ENCODE measurements at regions not wholly inside any gene's neighbourhood (a gene's known extent, or its start where the extent isn't known, plus 50 kb on each side); places are given as distances from the start of the nearest gene placed in this dataset.

DNA sequence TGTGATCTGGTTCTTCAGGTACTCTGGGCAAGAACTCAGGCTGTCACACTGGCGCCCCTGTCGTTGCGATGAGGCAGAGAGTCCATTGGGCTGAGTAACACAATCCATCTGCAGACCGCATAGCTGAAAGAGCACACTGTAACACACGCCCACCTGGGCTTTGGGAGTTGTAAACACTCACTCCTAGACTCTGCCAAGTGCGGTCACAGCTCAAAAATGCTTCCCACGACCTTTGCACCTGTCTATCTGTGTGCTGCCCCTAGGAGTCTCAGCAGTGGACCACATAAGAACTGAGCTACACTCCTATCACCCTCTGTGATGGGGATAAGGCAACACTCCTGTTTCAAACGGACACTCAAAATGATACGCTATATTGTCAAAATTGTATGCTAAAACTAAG, 2028.3 kb downstream of the PCDH7 start:
- H3K36me3 ChIP-seq (ENCODE audit: low read depth, low read length): no peaks in the 10 kb centered on the region
- intact Hi-C loops (cut with micrococcal nuclease): no loop called here
- H3F3A ChIP-seq (ENCODE audit: low read length, unreplicated experiment): no peaks in the 10 kb centered on the region
- no peak overlapping the region for H3K4me3 ChIP-seq (ENCODE audit: low read length)
- H2AFZ ChIP-seq (ENCODE audit: low read length): no peak overlapping the region
- H3K27me3 ChIP-seq (ENCODE audit: low read length): no peaks in the 10 kb centered on the region
- H3K9me2 ChIP-seq (replicated peaks; ENCODE audit: low read length): no peaks in the 10 kb centered on the region
- DNase-seq (no peak), ATAC-seq (no peak)
- H3K27ac ChIP-seq (ENCODE audit: low read length): no peak overlapping the region
- no peaks in the 10 kb centered on the region for H3K9me3 ChIP-seq (ENCODE audit: low read length)
- no TSS peak for BruUV-seq (replicated peaks)
- no peaks in the 10 kb centered on the region for H4K20me1 ChIP-seq (ENCODE audit: low read length)
- H3K79me2 ChIP-seq (ENCODE audit: low read length): no peaks in the 10 kb centered on the region
- H3K4me2 ChIP-seq (ENCODE audit: low read length): no peak overlapping the region
- H3K4me1 ChIP-seq (ENCODE audit: insufficient read depth, low read length): no peaks in the 10 kb centered on the region
- CTCF ChIA-PET: no interaction called here
- no peak overlapping the region for H3K9ac ChIP-seq (ENCODE audit: low read length)
- TF ChIP-seq, protein P1, sequence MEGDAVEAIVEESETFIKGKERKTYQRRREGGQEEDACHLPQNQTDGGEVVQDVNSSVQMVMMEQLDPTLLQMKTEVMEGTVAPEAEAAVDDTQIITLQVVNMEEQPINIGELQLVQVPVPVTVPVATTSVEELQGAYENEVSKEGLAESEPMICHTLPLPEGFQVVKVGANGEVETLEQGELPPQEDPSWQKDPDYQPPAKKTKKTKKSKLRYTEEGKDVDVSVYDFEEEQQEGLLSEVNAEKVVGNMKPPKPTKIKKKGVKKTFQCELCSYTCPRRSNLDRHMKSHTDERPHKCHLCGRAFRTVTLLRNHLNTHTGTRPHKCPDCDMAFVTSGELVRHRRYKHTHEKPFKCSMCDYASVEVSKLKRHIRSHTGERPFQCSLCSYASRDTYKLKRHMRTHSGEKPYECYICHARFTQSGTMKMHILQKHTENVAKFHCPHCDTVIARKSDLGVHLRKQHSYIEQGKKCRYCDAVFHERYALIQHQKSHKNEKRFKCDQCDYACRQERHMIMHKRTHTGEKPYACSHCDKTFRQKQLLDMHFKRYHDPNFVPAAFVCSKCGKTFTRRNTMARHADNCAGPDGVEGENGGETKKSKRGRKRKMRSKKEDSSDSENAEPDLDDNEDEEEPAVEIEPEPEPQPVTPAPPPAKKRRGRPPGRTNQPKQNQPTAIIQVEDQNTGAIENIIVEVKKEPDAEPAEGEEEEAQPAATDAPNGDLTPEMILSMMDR (conservative IDR thresholded peaks at IDR 0.05; ENCODE audit: low read depth, low read length): no peak
- TF ChIP-seq EZH2phosphoT487 (IDR thresholded peaks at IDR 0.05; ENCODE audit: borderline replicate concordance, low read length) (no peak), EZH2 (IDR thresholded peaks at IDR 0.05; ENCODE audit: low read length, unreplicated experiment) (no peak)
- POLR2A ChIA-PET (ENCODE audit: unreplicated experiment): no interaction called here

DNA sequence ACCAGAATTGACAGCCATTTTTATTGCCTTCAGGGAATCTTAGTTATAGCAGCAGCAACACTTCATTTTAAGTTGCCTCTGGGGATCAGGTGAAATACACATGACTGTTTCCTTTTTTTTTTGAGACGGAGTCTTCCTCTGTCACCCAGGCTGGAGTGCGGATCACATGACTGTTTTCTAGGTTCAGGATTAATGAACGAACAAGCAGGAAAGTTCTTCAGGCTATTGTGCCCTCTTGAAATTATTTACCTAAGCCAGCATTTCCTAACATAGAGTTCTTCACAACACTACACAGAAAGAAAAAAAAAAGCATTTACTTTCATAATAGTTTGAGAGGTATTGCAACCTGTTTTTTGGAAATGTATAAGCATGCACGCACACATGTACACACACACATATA, 2032.8 kb downstream of the PCDH7 start:
- no peaks in the 10 kb centered on the region for H3K9me2 ChIP-seq (replicated peaks; ENCODE audit: low read length)
- ChIA-PET CTCF (no interaction called here), POLR2A (ENCODE audit: unreplicated experiment) (no interaction called here)
- no peaks in the 10 kb centered on the region for H3K79me2 ChIP-seq (ENCODE audit: low read length)
- no peak overlapping the region for H3K4me3 ChIP-seq (ENCODE audit: low read length)
- no peaks in the 10 kb centered on the region for H4K20me1 ChIP-seq (ENCODE audit: low read length)
- H3K36me3 ChIP-seq (ENCODE audit: low read depth, low read length): no peaks in the 10 kb centered on the region
- H3K4me2 ChIP-seq (ENCODE audit: low read length): no peak overlapping the region
- DNase-seq (no peak), ATAC-seq (no peak)
- H3K9me3 ChIP-seq (ENCODE audit: low read length): no peaks in the 10 kb centered on the region
- intact Hi-C loops (cut with micrococcal nuclease): no loop called here
- H3K4me1 ChIP-seq (ENCODE audit: insufficient read depth, low read length): no peaks in the 10 kb centered on the region
- no peak overlapping the region for H3K9ac ChIP-seq (ENCODE audit: low read length)
- no peaks in the 10 kb centered on the region for H3F3A ChIP-seq (ENCODE audit: low read length, unreplicated experiment)
- TF ChIP-seq EZH2phosphoT487 (IDR thresholded peaks at IDR 0.05; ENCODE audit: borderline replicate concordance, low read length): no peak
- TF ChIP-seq, protein P1 (conservative IDR thresholded peaks at IDR 0.05; ENCODE audit: low read depth, low read length): no peak
- TF ChIP-seq EZH2 (IDR thresholded peaks at IDR 0.05; ENCODE audit: low read length, unreplicated experiment): no peak
- H2AFZ ChIP-seq (ENCODE audit: low read length): no peak overlapping the region
- H3K27me3 ChIP-seq (ENCODE audit: low read length): no peaks in the 10 kb centered on the region
- H3K27ac ChIP-seq (ENCODE audit: low read length): no peak overlapping the region
- no TSS peak for BruUV-seq (replicated peaks)

DNA sequence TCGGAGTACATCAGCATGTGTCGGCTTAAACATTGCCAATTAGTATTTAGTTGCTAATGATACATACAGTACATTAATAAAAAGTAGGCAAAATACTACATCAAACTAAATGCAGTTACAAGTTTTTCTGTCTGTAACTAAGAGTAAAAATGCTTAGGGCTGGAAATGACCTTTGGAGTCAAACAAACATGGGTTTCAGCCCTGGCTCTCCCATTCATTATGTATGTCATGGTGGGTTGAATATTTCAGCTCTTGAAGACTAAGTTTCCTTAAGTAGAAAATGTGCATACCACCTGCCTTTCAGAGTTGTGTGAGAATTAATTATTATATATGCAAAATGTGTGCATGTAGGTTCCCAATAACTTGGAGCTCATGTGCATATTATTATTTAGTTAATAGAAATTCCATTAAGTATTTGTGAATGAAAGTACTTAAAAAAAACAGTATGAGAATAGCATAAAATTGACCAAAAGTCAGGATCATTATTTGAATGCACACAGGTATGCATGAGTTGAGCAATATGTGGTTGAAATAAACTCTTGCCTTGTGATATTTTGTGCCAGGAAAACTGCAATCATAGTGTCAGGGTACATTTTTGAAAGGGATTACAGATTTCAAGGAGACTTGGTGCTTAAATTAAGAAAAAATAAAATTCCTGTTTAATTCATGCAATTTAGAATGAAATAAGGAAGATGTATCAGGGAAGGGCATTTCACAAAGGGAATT, 2048.7 kb downstream of the PCDH7 start:
- Histone ChIP-seq H3K27ac (ENCODE audit: low read length) (no peak overlapping the region), H3K4me2 (ENCODE audit: low read length) (no peak overlapping the region), H3K9ac (ENCODE audit: low read length) (no peak overlapping the region), H3K79me2 (ENCODE audit: low read length) (no peaks in the 10 kb centered on the region), H3F3A (ENCODE audit: low read length, unreplicated experiment) (no peaks in the 10 kb centered on the region), H3K9me2 (replicated peaks; ENCODE audit: low read length) (no peaks in the 10 kb centered on the region), H3K9me3 (ENCODE audit: low read length) (no peaks in the 10 kb centered on the region), H3K36me3 (ENCODE audit: low read depth, low read length) (no peaks in the 10 kb centered on the region), H3K4me3 (ENCODE audit: low read length) (no peak overlapping the region), H3K27me3 (ENCODE audit: low read length) (no peaks in the 10 kb centered on the region), H4K20me1 (ENCODE audit: low read length) (no peaks in the 10 kb centered on the region), H3K4me1 (ENCODE audit: insufficient read depth, low read length) (no peaks in the 10 kb centered on the region), H2AFZ (ENCODE audit: low read length) (no peak overlapping the region)
- ATAC-seq: no peak
- CTCF ChIA-PET: no interaction called here
- POLR2A ChIA-PET (ENCODE audit: unreplicated experiment): no interaction called here
- TF ChIP-seq EZH2 (IDR thresholded peaks at IDR 0.05; ENCODE audit: low read length, unreplicated experiment) (no peak), EZH2phosphoT487 (IDR thresholded peaks at IDR 0.05; ENCODE audit: borderline replicate concordance, low read length) (no peak)
- TF ChIP-seq, protein P1 (conservative IDR thresholded peaks at IDR 0.05; ENCODE audit: low read depth, low read length): no peak
- no peak for DNase-seq
- no TSS peak for BruUV-seq (replicated peaks)
- intact Hi-C loops (cut with micrococcal nuclease): no loop called here
